CD8-positive, alpha-beta memory T cell (primary cell): ENCODE measurements at regions not wholly inside any gene's neighbourhood (a gene's known extent, or its start where the extent isn't known, plus 50 kb on each side); places are given as distances from the start of the nearest gene placed in this dataset.

ENCODE experiments used
- CTCF ChIA-PET: fragments of 350-600 bp; sonication (Branson Sonifier 250); formaldehyde crosslinking; loops from one replicate; lab custom pipeline; 2021; ENCODE audit warnings: antibody characterized with exemption; lab: Charles Lee
- POLR2A ChIA-PET: fragments of 350-600 bp; sonication (Branson Sonifier 250); formaldehyde crosslinking; loops from one replicate; lab custom pipeline; 2021; ENCODE audit warnings: antibody characterized with exemption; lab: Charles Lee
- DNase-seq, 5 donors: peaks; one replicate each; pipeline versions ENCODE4 v3.0.0 to v3.0.0-alpha.2; 2020 to 2022; ENCODE audit warnings: mixed read lengths in 1 of 5
- H3K27ac ChIP-seq: one replicate; pipeline ENCODE4 v1.7.0; 2013; ENCODE audit warnings: low read depth, mild to moderate bottlenecking, low read length, moderate library complexity
- H3K27me3 ChIP-seq: 2 replicates; pipeline ENCODE4 v1.7.0; 2013; ENCODE audit warnings: low read length, mild to moderate bottlenecking; ENCODE audit not compliant: insufficient read depth, poor library complexity, severe bottlenecking
- H3K36me3 ChIP-seq: 2 replicates; pipeline ENCODE4 v1.7.0; 2013; ENCODE audit warnings: mild to moderate bottlenecking, low read length, moderate library complexity; ENCODE audit not compliant: insufficient read depth
- H3K4me1 ChIP-seq: 2 replicates; pipeline ENCODE4 v1.7.0; 2013; ENCODE audit warnings: mild to moderate bottlenecking, low read length, moderate library complexity; ENCODE audit not compliant: insufficient read depth
- H3K4me3 ChIP-seq: 2 replicates; pipeline ENCODE4 v1.7.0; 2013; ENCODE audit warnings: mild to moderate bottlenecking, low read length
- H3K9me3 ChIP-seq: 2 replicates; pipeline ENCODE4 v1.7.0; 2013; ENCODE audit warnings: mild to moderate bottlenecking, low read length
- H3K27ac Mint-ChIP-seq, 8 donors: one replicate each; pipeline ENCODE4 v1.8.0; 2020 to 2021; ENCODE audit warnings: mixed read lengths in 8 of 8, mild to moderate bottlenecking in 6 of 8, inconsistent platforms in 3 of 8, moderate library complexity in 3 of 8
- H3K27me3 Mint-ChIP-seq, 2 donors: one replicate each; pipeline ENCODE4 v1.8.0; 2020 to 2021; ENCODE audit warnings: mixed read lengths in 2 of 2, mild to moderate bottlenecking in 1 of 2, moderate library complexity in 1 of 2
- H3K36me3 Mint-ChIP-seq, 3 donors: one replicate each; pipeline ENCODE4 v1.8.0; 2020 to 2021; ENCODE audit warnings: mixed read lengths in 3 of 3, inconsistent platforms in 1 of 3, mild to moderate bottlenecking in 1 of 3
- H3K4me1 Mint-ChIP-seq, 3 donors: one replicate each; pipeline ENCODE4 v1.8.0; 2020 to 2021; ENCODE audit warnings: mixed read lengths in 3 of 3, inconsistent platforms in 1 of 3, mild to moderate bottlenecking in 1 of 3
- H3K4me3 Mint-ChIP-seq, 7 donors: one replicate each; pipeline ENCODE4 v1.8.0; 2020 to 2021; ENCODE audit warnings: mixed read lengths in 7 of 7, mild to moderate bottlenecking in 6 of 7, moderate library complexity in 4 of 7, inconsistent platforms in 2 of 7
- H3K9me3 Mint-ChIP-seq, 5 donors: one replicate each; pipeline ENCODE4 v1.8.0; 2020 to 2022; ENCODE audit warnings: mixed read lengths in 5 of 5, mild to moderate bottlenecking in 3 of 5, moderate library complexity in 2 of 5, inconsistent platforms in 1 of 5

DNA sequence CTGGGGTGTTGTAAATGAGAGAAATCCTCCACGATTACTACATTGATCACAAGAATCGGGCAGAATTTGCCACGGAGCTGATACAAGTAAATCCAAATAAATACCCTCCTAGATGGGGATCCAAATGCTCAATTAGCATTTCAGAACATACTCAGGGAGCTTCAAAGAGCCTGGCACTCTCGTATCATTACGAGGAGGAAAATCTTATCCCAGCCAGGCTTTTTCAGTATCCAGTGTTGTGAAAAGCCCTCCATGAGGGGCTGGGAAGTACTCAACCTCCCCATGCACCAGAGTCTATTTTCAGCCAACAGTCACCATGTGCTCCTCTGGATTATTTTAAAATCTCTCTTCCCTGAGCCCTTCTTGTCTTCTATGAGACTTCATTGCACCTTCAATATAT is 122.6 kb upstream of the ARRDC4 start:
- Histone ChIP-seq H3K4me1 (no peaks in the 10 kb centered on the region), H3K27me3 (no peaks in the 10 kb centered on the region), H3K27ac (no peak overlapping the region), H3K9me3 (no peaks in the 10 kb centered on the region), H3K36me3 (no peaks in the 10 kb centered on the region), H3K4me3 (no peak overlapping the region)
- Mint-ChIP-seq H3K4me3 (no peak overlapping the region), H3K9me3 (peaks cover 0 to 8% (median 4%) of the 10 kb centered on the region in 5 donors), H3K4me1 (no peaks in the 10 kb centered on the region), H3K27me3 (no peaks in the 10 kb centered on the region), H3K27ac (no peak overlapping the region), H3K36me3 (no peaks in the 10 kb centered on the region)
- DNase-seq = no peak
- ChIA-PET CTCF (no interaction called here), POLR2A (no interaction called here)

DNA sequence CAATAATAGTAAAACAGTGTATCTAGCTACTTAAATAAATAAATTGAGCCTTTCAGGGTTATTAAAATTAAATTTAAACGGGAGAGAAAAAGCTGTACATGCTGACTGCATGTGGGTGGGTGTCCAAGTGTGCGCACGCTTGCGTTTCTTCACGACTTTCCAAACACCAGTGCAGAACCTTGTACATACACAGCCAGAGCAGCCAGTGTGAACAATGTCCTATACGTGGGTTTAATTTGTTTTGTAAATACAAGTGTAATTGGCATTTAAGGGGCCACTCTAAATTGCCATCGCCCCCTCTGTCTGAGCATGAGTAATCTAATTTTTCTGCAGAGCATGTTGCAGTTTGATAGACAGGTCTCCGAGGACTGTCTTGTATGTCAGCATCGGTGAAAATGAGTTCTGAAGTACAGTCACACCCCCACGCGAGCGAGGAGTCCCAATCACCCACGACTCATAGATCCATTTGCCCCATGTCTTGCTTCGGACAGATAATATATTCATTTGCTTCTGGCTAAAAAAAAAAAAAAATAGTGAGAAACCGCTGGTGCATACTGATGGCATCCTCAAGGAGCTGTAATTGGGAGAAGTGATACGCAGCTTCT is 121.8 kb upstream of the ARRDC4 start:
- H3K9me3 ChIP-seq = no peaks in the 10 kb centered on the region
- CTCF ChIA-PET = no interaction called here
- H3K4me3 Mint-ChIP-seq = no peak overlapping the region
- H3K4me1 Mint-ChIP-seq = no peaks in the 10 kb centered on the region
- no peaks in the 10 kb centered on the region for H3K27me3 Mint-ChIP-seq
- DNase-seq = no peak
- H3K36me3 ChIP-seq = no peaks in the 10 kb centered on the region
- no peak overlapping the region for H3K27ac Mint-ChIP-seq
- H3K27ac ChIP-seq = no peak overlapping the region
- H3K9me3 Mint-ChIP-seq = peaks cover 0 to 8% (median 3%) of the 10 kb centered on the region in 5 donors
- H3K4me1 ChIP-seq = no peaks in the 10 kb centered on the region
- no peak overlapping the region for H3K4me3 ChIP-seq
- H3K36me3 Mint-ChIP-seq = no peaks in the 10 kb centered on the region
- POLR2A ChIA-PET = no interaction called here
- no peaks in the 10 kb centered on the region for H3K27me3 ChIP-seq

DNA sequence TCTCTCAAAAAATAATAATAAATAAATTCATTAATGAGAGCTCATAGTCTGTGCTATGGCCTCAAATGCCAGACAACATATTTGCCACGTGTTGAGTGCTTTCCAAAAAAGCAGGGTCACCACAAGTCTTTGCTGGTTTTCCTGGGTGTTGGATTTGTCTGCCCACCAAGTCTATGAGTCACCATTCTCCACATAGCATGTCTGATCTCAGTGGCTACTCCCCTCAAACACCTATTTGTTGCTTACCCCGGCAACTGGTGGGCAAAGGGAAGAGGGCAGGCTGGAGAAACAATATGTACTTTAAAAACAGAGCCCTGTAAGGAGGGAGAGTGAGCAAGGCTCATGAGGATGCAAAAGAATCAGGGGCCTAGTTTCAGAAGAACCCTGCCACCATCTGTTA is 120.0 kb upstream of the ARRDC4 start:
- Histone ChIP-seq H3K36me3 (no peaks in the 10 kb centered on the region), H3K4me1 (no peaks in the 10 kb centered on the region), H3K27me3 (no peaks in the 10 kb centered on the region), H3K9me3 (no peaks in the 10 kb centered on the region), H3K4me3 (no peak overlapping the region), H3K27ac (no peak overlapping the region)
- peaks cover 0 to 2% (median 0%) of the 10 kb centered on the region in 5 donors for H3K9me3 Mint-ChIP-seq
- ChIA-PET CTCF (no interaction called here), POLR2A (no interaction called here)
- no peaks in the 10 kb centered on the region for H3K4me1 Mint-ChIP-seq
- H3K36me3 Mint-ChIP-seq = no peaks in the 10 kb centered on the region
- no peak overlapping the region for H3K4me3 Mint-ChIP-seq
- H3K27me3 Mint-ChIP-seq = no peaks in the 10 kb centered on the region
- no peak overlapping the region for H3K27ac Mint-ChIP-seq
- DNase-seq = no peak

DNA sequence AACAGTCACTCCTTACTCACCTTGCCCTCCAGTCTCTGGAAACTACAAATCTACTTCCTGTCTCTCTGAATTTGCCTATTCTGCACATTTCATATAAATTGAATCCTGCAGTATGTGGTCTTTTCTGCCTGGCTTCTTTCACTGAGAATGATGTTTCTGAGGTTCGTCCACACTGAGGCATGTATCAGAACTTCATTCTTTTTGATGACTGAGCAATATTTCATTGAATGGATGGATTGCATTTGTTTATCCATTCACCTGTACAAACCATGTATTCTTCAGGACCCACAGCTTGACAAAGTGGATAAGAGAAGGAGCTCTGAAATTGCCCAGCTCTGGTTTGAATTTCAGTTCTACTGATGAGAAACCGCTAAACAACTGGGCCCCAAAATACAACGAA is 118.9 kb upstream of the ARRDC4 start:
- H3K4me1 ChIP-seq = no peaks in the 10 kb centered on the region
- H3K27ac ChIP-seq = no peak overlapping the region
- POLR2A ChIA-PET = no interaction called here
- CTCF ChIA-PET = no interaction called here
- H3K27me3 Mint-ChIP-seq = no peaks in the 10 kb centered on the region
- no peaks in the 10 kb centered on the region for H3K4me1 Mint-ChIP-seq
- no peak overlapping the region for H3K4me3 ChIP-seq
- H3K36me3 Mint-ChIP-seq = no peaks in the 10 kb centered on the region
- no peaks in the 10 kb centered on the region for H3K27me3 ChIP-seq
- H3K4me3 Mint-ChIP-seq = no peak overlapping the region
- no peaks in the 10 kb centered on the region for H3K9me3 ChIP-seq
- H3K36me3 ChIP-seq = no peaks in the 10 kb centered on the region
- no peak overlapping the region for H3K27ac Mint-ChIP-seq
- no peak for DNase-seq
- peaks cover 0 to 7% (median 0%) of the 10 kb centered on the region in 5 donors for H3K9me3 Mint-ChIP-seq

DNA sequence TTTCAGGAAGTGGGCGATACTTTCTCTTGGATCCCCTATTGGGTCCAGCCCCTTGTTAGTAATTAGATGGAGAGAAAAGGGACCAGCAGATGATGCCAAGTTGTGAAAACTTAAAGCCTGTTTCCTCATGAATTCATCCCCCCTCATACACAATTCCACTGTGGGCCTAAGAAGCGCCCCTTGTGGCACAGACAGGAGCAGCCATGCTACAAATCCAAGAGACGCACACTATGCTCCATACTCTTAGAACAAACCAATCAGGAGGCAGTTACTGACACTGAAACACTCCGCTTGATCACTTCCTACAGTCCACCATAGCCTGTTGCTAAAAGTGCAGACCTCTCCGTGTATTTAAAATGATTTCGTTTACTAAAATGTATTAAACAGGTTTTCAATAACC is 111.3 kb upstream of the ARRDC4 start:
- Mint-ChIP-seq H3K27ac (no peak overlapping the region), H3K4me3 (no peak overlapping the region)
- DNase-seq = no peak

DNA sequence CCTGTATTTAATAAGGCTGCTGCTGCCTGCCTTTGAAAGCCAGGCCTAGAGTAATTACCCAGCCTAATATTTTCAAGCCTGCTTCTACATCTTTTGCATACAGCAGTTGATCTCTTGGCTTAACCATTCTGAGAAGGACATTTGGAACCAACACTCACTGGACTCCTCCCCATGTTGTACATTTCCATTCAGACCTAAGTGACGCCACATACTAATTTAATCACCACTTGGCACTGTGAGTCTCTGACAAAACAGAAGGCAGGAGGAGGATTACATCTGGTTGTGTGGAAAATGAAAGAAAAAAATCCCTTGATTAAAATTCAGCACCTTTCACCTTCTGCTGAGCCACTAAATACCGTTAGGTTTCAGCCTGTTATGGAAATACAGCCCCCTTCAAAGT is 102.2 kb upstream of the ARRDC4 start:
- Histone ChIP-seq H3K9me3 (no peaks in the 10 kb centered on the region), H3K27ac (no peak overlapping the region), H3K27me3 (no peaks in the 10 kb centered on the region), H3K4me3 (no peak overlapping the region), H3K36me3 (no peaks in the 10 kb centered on the region), H3K4me1 (no peaks in the 10 kb centered on the region)
- Mint-ChIP-seq H3K4me3 (no peak overlapping the region), H3K36me3 (no peaks in the 10 kb centered on the region), H3K27me3 (peaks cover 0 to 2% of the 10 kb centered on the region in 2 donors), H3K4me1 (no peaks in the 10 kb centered on the region), H3K27ac (no peak overlapping the region), H3K9me3 (peaks cover 4 to 8% (median 6%) of the 10 kb centered on the region in 5 donors)
- no peak for DNase-seq
- CTCF ChIA-PET = no interaction called here
- POLR2A ChIA-PET = no interaction called here

More for the DNA sequence above, 111.3 kb upstream of the ARRDC4 start:
- Histone ChIP-seq H3K27me3 (no peaks in the 10 kb centered on the region), H3K9me3 (no peaks in the 10 kb centered on the region), H3K4me3 (no peak overlapping the region), H3K36me3 (no peaks in the 10 kb centered on the region), H3K4me1 (no peaks in the 10 kb centered on the region), H3K27ac (no peak overlapping the region)
- ChIA-PET POLR2A (no interaction called here), CTCF (no interaction called here)
- Mint-ChIP-seq H3K4me1 (no peaks in the 10 kb centered on the region), H3K36me3 (no peaks in the 10 kb centered on the region), H3K27me3 (no peaks in the 10 kb centered on the region), H3K9me3 (peaks cover 1 to 19% (median 2%) of the 10 kb centered on the region in 5 donors)

DNA sequence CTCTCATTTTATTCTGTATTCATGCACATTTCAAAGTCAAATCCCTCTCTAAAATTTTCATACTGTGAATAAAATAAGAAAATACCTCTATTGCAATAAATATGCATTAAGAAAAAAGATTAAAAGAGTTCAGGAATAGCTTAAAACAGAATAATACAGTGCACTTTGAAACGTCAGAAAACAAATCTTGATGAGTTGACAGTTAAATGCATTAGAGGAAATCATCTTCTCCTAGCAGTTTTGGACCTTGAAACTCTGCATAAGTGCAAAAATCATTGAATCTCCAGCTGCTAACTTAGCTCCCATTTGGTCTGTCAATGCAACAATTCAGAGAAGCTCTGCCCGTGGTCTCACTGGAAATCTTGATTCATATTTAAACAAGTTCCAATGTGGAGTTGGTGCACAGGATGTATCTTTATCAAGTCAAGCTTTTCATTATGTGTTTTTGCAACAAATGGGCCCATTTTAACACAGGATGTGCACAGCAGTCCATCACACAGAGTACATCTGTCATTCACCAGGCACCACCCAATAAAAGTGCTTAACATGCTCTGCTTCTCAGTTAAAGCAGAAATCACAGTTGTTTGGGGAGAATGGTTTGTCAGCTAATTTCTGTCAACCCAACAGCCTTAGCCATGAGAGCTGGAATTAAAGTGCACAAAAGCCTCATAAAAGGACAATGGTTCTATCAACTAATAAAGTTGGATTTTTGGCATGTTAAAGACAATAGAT is 98.8 kb upstream of the ARRDC4 start:
- CTCF ChIA-PET = interaction anchor here (1.5 kb wide), 1 partner anchor 17 kb away, joined by 4 read pairs; no protein-coding TSS in a partner anchor
- Histone ChIP-seq H3K27ac (no peak overlapping the region), H3K27me3 (no peaks in the 10 kb centered on the region), H3K4me1 (no peaks in the 10 kb centered on the region), H3K36me3 (no peaks in the 10 kb centered on the region), H3K4me3 (no peak overlapping the region), H3K9me3 (no peaks in the 10 kb centered on the region)
- no peaks in the 10 kb centered on the region for H3K27me3 Mint-ChIP-seq
- no peak overlapping the region for H3K4me3 Mint-ChIP-seq
- POLR2A ChIA-PET = no interaction called here
- H3K4me1 Mint-ChIP-seq = no peaks in the 10 kb centered on the region
- no peak overlapping the region for H3K27ac Mint-ChIP-seq
- no peak for DNase-seq
- H3K9me3 Mint-ChIP-seq = peaks cover 0 to 5% (median 4%) of the 10 kb centered on the region in 5 donors
- H3K36me3 Mint-ChIP-seq = no peaks in the 10 kb centered on the region

DNA sequence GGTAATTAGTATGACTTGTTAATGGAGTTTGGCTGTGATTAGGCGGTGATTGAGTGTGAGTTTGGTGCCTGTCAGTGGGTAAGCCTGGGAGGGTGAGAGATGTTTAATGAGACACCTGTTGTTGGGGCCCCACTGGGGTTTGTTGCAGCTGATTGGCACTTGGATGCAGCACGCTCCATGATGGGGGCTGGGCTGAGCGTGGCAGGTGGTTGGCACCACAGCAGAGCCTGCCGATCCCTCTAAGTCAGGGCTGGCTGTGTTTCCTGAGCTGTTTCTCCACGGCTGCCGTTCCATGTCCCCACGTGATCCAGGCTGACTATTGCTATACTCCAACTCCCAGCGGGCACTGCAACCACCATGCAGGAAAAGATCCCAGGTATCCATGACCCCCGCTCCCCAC is 93.5 kb upstream of the ARRDC4 start:
- DNase-seq = no peak
- Histone ChIP-seq H3K9me3 (no peaks in the 10 kb centered on the region), H3K27me3 (no peaks in the 10 kb centered on the region), H3K27ac (no peak overlapping the region), H3K4me1 (no peaks in the 10 kb centered on the region), H3K36me3 (no peaks in the 10 kb centered on the region), H3K4me3 (no peak overlapping the region)
- no peaks in the 10 kb centered on the region for H3K27me3 Mint-ChIP-seq
- CTCF ChIA-PET = no interaction called here
- H3K27ac Mint-ChIP-seq = no peak overlapping the region
- POLR2A ChIA-PET = no interaction called here
- H3K4me3 Mint-ChIP-seq = no peak overlapping the region
- peaks cover 0 to 4% (median 0%) of the 10 kb centered on the region in 3 donors for H3K36me3 Mint-ChIP-seq
- peaks cover 0 to 7% (median 4%) of the 10 kb centered on the region in 5 donors for H3K9me3 Mint-ChIP-seq
- no peaks in the 10 kb centered on the region for H3K4me1 Mint-ChIP-seq
